ENCODE measurements at regions not wholly inside any gene's neighbourhood (a gene's known extent, or its start where the extent isn't known, plus 50 kb on each side); places are given as distances from the start of the nearest gene placed in this dataset.

- TF ChIP-seq NR4A1 (CRISPR knock-in tag; IDR thresholded peaks at IDR 0.05): no peak
- TF ChIP-seq NR4A1 (tag; IDR thresholded peaks at IDR 0.05): no peak
- TF ChIP-seq MCM7 (IDR thresholded peaks at IDR 0.05): no peak
- no peak for TF ChIP-seq TSC22D4 (tag; IDR thresholded peaks at IDR 0.05)
- TF ChIP-seq ELF4 (CRISPR knock-in tag; IDR thresholded peaks at IDR 0.05): no peak
- no peak for TF ChIP-seq HSF4 (CRISPR knock-in tag; IDR thresholded peaks at IDR 0.05; ENCODE audit: borderline replicate concordance)
- TF ChIP-seq HMBOX1 (IDR thresholded peaks at IDR 0.05): no peak
- TF ChIP-seq IRF1 (CRISPR knock-in tag; IDR thresholded peaks at IDR 0.05; ENCODE audit: borderline replicate concordance): no peak
These were observed 186.8 kb upstream of the RBM19 start (continued) for GRCh38 chr12:114152890-114153289.

GRCh38 chr12:114152066-114152465, 185.9 kb upstream of the RBM19 start:
- no peaks in the 10 kb centered on the region for H4K20me1 ChIP-seq (replicated peaks; ENCODE audit: control insufficient read depth, insufficient read depth, low read length)
- ChIA-PET CTCF (ENCODE audit: low intra/inter-chr PET ratio) (no interaction called here), POLR2A (no interaction called here)
- no peak for FAIRE-seq
- in situ Hi-C loops (cut with MboI): no loop called here
- H3K9ac ChIP-seq (ENCODE audit: insufficient read depth in 1 of 2, low read depth in 2 of 2, low read length in 2 of 2): no peak overlapping the region
- H3K9me1 ChIP-seq (ENCODE audit: control insufficient read depth, insufficient read depth, low read length): no peaks in the 10 kb centered on the region
- no peaks in the 10 kb centered on the region for H3K36me3 ChIP-seq (ENCODE audit: control insufficient read depth, insufficient read depth, low read length)
- no peak overlapping the region for H3K4me2 ChIP-seq (ENCODE audit: insufficient read depth, low read length)
- H3K79me2 ChIP-seq (ENCODE audit: control insufficient read depth, insufficient read depth, low read length): no peaks in the 10 kb centered on the region
- no peak overlapping the region for H3K27ac ChIP-seq (ENCODE audit: extremely low read depth, low read depth, low read length)
- no peak for ATAC-seq
- H3K4me1 ChIP-seq (replicated peaks in 1 of 2; ENCODE audit: control insufficient read depth in 2 of 2, insufficient read depth in 2 of 2, low read length in 2 of 2): no peaks in the 10 kb centered on the region
- H3K9me3 ChIP-seq (replicated peaks; ENCODE audit: control insufficient read depth, insufficient read depth, low read depth, low read length): no peaks in the 10 kb centered on the region
- 0% methylated on average over 1 of the region's 1 CpG for WGBS (ENCODE audit: insufficient coverage, low coverage, missing lambda C conversion rate)
- H3K27me3 ChIP-seq (ENCODE audit: control insufficient read depth in 2 of 2, insufficient read depth in 2 of 2, low read length in 2 of 2): no peaks in the 10 kb centered on the region
- no TSS peak for BruUV-seq (replicated peaks)
- H3K4me3 ChIP-seq: no peak overlapping the region
- intact Hi-C loops (cut with micrococcal nuclease): no loop called here
- DNase-seq (ENCODE audit: extremely low read depth in 1 of 4, low spot score in 3 of 4): no peak
- no peak overlapping the region for H2AFZ ChIP-seq (ENCODE audit: low read depth, low read length)
- TF ChIP-seq SMAD4 (CRISPR knock-in tag; conservative IDR thresholded peaks at IDR 0.05) (no peak), ZNF175 (CRISPR knock-in tag; IDR thresholded peaks at IDR 0.05; ENCODE audit: low read depth) (no peak), KLF13 (tag; IDR thresholded peaks at IDR 0.05; ENCODE audit: borderline replicate concordance, low read depth) (no peak), MITF (IDR thresholded peaks at IDR 0.05) (no peak), ZBTB2 (IDR thresholded peaks at IDR 0.05) (no peak), CHCHD3 (CRISPR knock-in tag; IDR thresholded peaks at IDR 0.05) (no peak), ZHX1 (conservative IDR thresholded peaks at IDR 0.05; ENCODE audit: low read length) (no peak), MTA1 (IDR thresholded peaks at IDR 0.05; ENCODE audit: borderline replicate concordance) (no peak), SMARCA4 (IDR thresholded peaks at IDR 0.05) (no peak)
